Activated CD4-positive, alpha-beta T cell treated with anti-CD3 and anti-CD28 coated beads for 48 hours (primary cell): ENCODE measurements at regions not wholly inside any gene's neighbourhood (a gene's known extent, or its start where the extent isn't known, plus 50 kb on each side); places are given as distances from the start of the nearest gene placed in this dataset.
A peak's percentile ranks its signal among the peaks of the same experiment; 100 is the strongest.
"Not testable (repeated sequence)": the region's sequence is repeated elsewhere in the genome, so short reads cannot be mapped to it uniquely, and the experiment has no call there.

Experiments
- DNase-seq: peaks from one replicate; pipeline ENCODE4 v3.0.0-alpha.2; 2020

- no peak for DNase-seq
Observed at GRCh38 chr12:19726122-19726521, 286.8 kb downstream of the AEBP2 start.

- no peak for DNase-seq
Observed at GRCh38 chr12:19726592-19726991, 287.3 kb downstream of the AEBP2 start.

DNA sequence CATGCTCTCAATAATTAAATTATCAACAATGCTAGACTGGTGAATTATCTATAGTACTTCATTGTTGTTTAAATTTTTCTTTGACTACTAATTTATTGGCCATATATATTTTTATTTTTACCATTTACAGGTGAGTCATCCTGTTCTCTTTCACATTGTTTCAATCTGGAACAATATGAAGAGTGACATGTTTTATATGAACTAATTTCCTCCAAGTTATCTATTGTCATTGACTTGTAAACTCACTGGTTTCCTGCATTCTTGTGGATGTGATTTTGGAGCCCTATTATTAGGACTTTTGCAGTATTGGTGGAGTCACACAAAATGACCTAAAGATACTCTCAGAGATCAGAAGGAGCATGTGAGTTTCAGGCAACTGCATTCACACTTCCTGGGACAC is 297.7 kb downstream of the AEBP2 start:
- DNase-seq, result no peak

DNA sequence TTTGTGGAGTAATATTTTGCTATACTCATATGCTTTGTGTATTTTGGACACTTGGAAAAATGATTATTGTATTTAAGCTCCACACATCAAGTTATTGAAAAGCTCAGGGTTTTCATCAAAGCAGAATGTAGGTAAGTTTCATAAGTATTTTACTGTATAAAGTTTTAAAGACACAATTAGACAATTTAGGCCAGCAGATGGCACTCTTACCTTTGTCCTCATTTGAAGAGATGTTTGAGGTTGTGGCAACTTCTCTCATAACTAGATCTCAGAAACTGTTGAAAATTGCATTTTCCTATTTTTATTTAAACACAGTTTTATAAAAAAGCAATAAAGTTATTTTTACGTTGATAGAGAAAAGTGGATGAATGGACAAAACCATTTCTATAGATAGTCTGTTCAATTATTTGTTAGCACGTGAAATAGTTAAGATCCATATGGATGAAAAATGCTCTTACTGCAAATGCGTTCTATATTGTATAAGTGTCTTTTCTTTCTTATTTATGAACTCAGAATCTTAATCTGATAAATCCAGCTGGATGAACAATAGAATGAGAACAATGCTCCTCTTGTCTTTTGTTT is 300.0 kb downstream of the AEBP2 start:
- DNase-seq, result peak; percentile 8

DNA sequence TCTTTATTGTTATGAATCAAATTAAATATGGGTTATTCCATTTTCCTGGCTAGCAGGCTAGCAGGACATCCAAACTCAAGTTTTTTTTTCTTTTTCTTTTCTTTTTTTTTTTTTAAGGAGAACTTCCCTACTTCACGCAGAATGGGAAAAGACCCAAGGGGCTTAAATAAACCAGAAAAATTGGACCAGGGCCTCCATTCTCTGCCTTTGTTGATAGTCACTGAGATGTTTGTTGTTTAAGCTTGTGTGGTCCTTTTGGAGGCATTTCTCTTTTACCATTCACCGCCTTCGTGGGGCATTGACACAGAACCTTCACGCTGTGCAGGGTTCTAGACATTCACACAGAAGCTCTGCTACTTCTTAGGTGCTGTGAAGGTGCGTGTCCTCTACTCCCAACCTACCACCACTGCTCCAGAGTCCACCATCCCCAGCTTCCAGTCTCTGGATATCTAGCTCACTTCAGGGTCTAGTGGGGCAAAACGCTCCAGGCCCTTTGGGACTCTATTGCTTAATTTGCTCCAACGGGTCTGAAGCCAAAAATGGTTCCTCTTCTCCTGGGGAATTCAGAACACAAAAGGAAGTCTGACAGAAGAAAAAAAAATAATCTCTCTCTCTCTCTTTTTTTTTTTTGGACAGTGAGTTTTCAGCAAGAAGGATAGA is 301.3 kb downstream of the AEBP2 start:
- DNase-seq, result no peak

DNA sequence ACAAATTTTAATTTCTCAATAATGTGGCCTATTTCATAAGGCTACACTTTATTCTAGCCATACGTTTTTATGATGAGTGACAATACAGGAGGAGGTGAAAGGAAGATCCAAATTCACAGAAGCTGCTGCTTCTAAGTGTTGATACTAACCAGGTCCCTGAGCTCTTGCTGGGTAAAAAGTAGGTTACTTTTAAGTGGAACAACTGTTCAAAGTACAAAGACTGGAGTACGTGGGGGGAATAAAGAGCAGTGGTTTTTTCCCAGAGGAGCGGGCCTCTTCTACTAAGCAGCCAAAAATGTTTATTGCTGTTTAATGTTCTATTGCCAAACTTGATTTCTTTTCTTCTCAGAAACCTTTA is 301.8 kb downstream of the AEBP2 start:
- DNase-seq, result no peak

- DNase-seq, result no peak
Observed at GRCh38 chr12:19744705-19745218, 305.5 kb downstream of the AEBP2 start.

GRCh38 chr12:19746471-19746870 is 307.2 kb downstream of the AEBP2 start:
- no peak for DNase-seq

GRCh38 chr12:19749906-19750574 is 310.7 kb downstream of the AEBP2 start:
- no peak for DNase-seq

GRCh38 chr12:19751078-19751477 is 311.8 kb downstream of the AEBP2 start:
- no peak for DNase-seq

DNA sequence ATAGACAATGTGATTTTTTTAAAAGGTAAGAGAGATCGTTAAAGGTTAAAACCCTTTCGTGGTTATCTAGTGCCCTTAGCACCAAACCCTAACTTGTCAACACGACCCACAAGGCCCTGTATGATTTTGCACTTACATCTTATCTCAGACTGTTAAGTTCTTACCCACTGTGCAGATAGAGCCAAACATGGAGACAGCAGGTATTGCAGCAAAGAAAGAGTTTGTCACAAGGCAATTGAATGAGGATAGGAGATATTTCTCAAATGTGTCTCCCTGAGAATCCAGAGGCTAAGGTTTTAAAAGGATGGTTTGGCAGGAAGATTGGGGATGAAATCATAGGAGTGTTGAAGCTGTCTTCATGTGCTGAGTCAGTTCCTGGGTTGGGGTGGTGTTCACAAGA is 313.4 kb downstream of the AEBP2 start:
- no peak for DNase-seq

DNA sequence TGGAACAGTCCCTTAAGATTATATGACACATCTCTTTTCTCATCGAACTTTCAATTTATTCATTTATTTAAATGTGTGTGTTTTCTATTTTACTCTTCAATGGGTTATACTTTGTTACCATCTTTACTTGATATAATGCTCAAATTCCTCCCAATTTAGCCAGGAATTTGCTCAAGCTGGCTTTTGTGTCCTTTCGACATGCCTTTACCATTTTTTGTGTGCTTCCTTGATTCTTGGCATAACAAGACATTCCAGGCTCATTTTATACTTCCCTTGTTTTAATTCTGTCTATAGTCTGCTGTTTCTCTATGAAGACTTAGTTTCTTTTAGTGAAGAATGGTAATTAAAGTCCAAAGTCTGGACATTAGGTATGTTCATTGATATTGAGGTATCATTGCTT is 315.8 kb downstream of the AEBP2 start:
- no peak for DNase-seq

- DNase-seq, result no peak
Observed at GRCh38 chr12:19757317-19757877, 318.1 kb downstream of the AEBP2 start.

GRCh38 chr12:19759227-19759626 is 319.9 kb downstream of the AEBP2 start:
- DNase-seq, result no peak

- no peak for DNase-seq
Observed at GRCh38 chr12:19760611-19761010, 321.3 kb downstream of the AEBP2 start.

GRCh38 chr12:19761463-19761862 is 322.2 kb downstream of the AEBP2 start:
- DNase-seq, result no peak

DNA sequence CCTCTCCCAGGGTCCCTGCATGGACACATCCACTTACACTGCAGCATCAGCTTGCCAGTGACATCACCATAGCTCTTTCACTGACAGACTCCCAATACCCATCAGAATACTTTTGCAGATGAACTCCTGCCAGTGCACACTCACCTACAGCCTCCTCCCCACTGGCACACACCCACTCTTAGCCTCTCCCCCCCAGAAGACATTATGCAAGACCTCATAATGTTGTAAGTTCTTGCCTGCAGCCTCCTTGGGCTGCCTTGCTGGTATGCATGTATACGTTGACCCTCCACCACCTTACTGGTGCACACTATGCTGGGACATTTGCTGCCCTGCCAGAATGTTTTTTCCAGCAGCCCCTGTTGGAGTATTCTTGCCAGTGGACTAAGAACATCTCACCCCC is 324.2 kb downstream of the AEBP2 start:
- DNase-seq, result no peak

GRCh38 chr12:19764408-19764807 is 325.1 kb downstream of the AEBP2 start:
- DNase-seq, result no peak

DNA sequence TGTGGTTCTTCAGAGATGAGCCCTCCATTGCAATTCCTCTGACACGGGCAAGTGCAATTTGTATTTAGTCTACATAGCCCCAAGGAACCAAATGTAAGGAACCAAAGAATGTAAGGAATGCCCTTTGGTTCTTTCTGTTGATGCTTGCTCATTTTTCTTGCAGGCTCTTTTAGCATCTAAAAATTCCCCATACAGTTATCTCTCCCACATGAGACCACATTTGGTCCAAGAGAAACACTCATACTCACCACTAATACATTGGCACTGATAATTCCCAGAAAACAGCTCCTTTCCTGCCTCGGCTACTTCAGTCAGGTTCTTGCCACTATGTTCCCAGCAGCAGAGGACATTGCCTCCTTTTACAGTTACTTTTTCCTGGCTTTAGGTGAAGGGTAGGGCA is 332.6 kb downstream of the AEBP2 start:
- no peak for DNase-seq

DNA sequence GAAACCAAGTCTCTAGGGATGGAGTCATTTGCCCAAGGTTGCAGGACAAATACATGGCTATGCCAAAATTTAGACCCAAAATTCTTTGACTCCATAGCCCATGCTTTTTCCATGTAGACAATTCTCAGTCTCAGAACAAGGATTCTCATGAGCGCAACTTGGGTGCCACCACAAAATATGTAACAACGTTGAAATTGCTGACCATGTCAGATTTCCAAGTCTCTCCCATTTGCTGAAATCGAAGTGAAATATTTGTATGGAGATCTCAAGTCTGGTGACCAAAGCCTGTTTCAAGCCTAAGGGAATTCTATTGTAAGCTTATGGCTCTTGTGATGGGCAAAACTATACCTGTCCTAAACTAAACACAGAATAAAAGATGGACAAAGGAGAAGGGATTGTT is 333.5 kb downstream of the AEBP2 start:
- DNase-seq, result no peak

DNA sequence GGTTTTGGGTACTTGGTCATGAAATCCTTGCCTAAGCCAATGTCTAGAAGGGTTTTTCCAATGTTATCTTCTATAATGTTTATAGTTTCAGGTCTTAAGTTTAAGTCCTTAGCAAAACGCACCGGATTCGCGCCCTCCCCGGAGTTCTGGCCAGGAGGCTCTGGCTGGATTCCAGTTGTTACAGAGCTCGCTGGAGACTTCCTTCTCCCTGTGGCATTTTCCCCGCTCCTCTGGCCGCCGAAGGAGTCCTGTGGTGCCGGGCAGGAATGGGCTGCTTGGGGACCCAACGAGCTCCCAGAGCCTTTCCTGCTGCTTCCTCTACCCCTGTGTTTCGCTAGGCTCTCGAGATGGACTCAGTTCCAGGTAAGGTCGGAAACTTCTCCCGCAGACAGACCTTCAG is 335.9 kb downstream of the AEBP2 start:
- no peak for DNase-seq

- DNase-seq, result not testable (repeated sequence)
Observed at GRCh38 chr12:19775976-19776375, 336.7 kb downstream of the AEBP2 start.

DNA sequence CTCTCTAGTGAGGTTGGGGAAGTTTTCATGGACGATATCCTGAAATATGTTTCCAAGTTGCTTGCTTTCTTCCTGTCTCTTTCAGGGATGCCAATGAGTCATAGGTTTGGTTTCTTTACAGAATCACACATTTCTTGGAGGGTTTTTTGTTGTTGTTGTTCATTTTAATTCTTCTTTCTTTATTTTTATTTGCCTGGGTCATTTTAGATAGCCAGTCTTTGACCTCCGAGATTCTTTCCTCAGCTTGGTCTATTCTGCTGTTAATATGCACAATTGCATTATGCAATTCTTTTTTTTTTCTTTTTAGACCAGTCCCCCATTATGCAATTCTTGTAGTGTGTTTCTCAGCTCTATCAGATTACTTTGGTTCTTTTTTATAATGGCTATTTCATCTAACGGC is 338.9 kb downstream of the AEBP2 start:
- no peak for DNase-seq

- no peak for DNase-seq
Observed at GRCh38 chr12:19778797-19779196, 339.5 kb downstream of the AEBP2 start.
